PC-9 (cell line): ENCODE measurements at regions not wholly inside any gene's neighbourhood (a gene's known extent, or its start where the extent isn't known, plus 50 kb on each side); places are given as distances from the start of the nearest gene placed in this dataset.

Source experiments
- BruUV-seq: library from RNA; stranded (reverse); fragments of 400-500 nt; replicated peaks from 2 replicates; lab custom pipeline; 2021; lab: Mats Ljungman, UMichigan
- CTCF ChIA-PET: fragments of 300-600 bp; sonication (Branson Sonifier 250); formaldehyde crosslinking; loops from one replicate; lab custom pipeline; 2022; ENCODE audit warnings: antibody characterized with exemption; lab: Charles Lee
- POLR2A ChIA-PET: fragments of 300-600 bp; sonication (Branson Sonifier 250); formaldehyde crosslinking; loops from one replicate; lab custom pipeline; 2022; ENCODE audit warnings: antibody characterized with exemption; ENCODE audit not compliant: unreplicated experiment; lab: Charles Lee
- DNase-seq, 2 experiments: peaks; one replicate each; pipeline versions ENCODE4 v3.0.0 to v3.0.0-alpha.2; 2015 to 2022; ENCODE audit warnings: mixed read lengths in 1 of 2
- H2AFZ ChIP-seq: fragments of 200-600 bp; sonication (generic); 2 replicates; pipeline ENCODE4 v1.8.1; 2017; ENCODE audit warnings: antibody characterized with exemption
- H3F3A ChIP-seq: fragments of 200-600 bp; sonication (generic); 2 replicates; pipeline ENCODE4 v1.8.1; 2017; ENCODE audit warnings: antibody characterized with exemption, mild to moderate bottlenecking, low read depth; ENCODE audit not compliant: insufficient read depth
- H3K27ac ChIP-seq: fragments of 200-600 bp; sonication (generic); 2 replicates; pipeline ENCODE4 v1.6.1; 2016; ENCODE audit warnings: mixed run types
- H3K27me3 ChIP-seq: fragments of 200-600 bp; sonication (generic); 2 replicates; pipeline ENCODE4 v1.6.1; 2016; ENCODE audit warnings: low read depth, mixed run types; ENCODE audit not compliant: insufficient read depth
- H3K36me3 ChIP-seq: fragments of 200-600 bp; sonication (generic); 2 replicates; pipeline ENCODE4 v1.6.1; 2016; ENCODE audit warnings: low read depth, mixed run types
- H3K4me1 ChIP-seq: fragments of 200-600 bp; sonication (generic); replicated peaks from 2 replicates; pipeline ENCODE4 v1.6.1; 2016; ENCODE audit warnings: mixed run types; ENCODE audit not compliant: insufficient read depth
- H3K4me2 ChIP-seq: fragments of 200-600 bp; sonication (generic); 2 replicates; pipeline ENCODE4 v1.6.1; 2017; ENCODE audit warnings: mixed run types
- H3K4me3 ChIP-seq: fragments of 200-600 bp; sonication (generic); 2 replicates; pipeline ENCODE4 v1.6.1; 2016; ENCODE audit warnings: mixed run types
- H3K79me2 ChIP-seq: fragments of 200-600 bp; sonication (generic); 2 replicates; pipeline ENCODE4 v1.6.1; 2017; ENCODE audit warnings: low read depth, mixed run types
- H3K9me2 ChIP-seq: fragments of 200-600 bp; sonication (generic); 2 replicates; pipeline ENCODE4 v1.8.1; 2017; ENCODE audit warnings: mild to moderate bottlenecking; ENCODE audit not compliant: insufficient read depth
- H3K9me3 ChIP-seq: fragments of 200-600 bp; sonication (generic); 2 replicates; pipeline ENCODE4 v1.8.1; 2016; ENCODE audit warnings: low read depth; ENCODE audit not compliant: insufficient read depth
- H4K20me1 ChIP-seq: fragments of 200-600 bp; sonication (generic); 2 replicates; pipeline ENCODE4 v1.8.1; 2017; ENCODE audit not compliant: insufficient read depth
- CTCF ChIP-seq: fragments of 200-600 bp; sonication (generic); conservative IDR thresholded peaks from 2 replicates; pipeline ENCODE4 v1.6.1; 2017; ENCODE audit warnings: mixed run types, antibody characterized with exemption, mild to moderate bottlenecking, moderate library complexity
- EZH2 ChIP-seq: fragments of 200-600 bp; sonication (generic); IDR thresholded peaks from 2 replicates; pipeline ENCODE4 v1.8.0; 2017; ENCODE audit warnings: antibody characterized with exemption, low read depth
- intact Hi-C: fragments of 100-400 bp; cut with micrococcal nuclease; formaldehyde crosslinking; loops from one replicate; pipeline ENCODE4 v1.10.0; 2022; ENCODE audit not compliant: unreplicated experiment

GRCh38 chr3:80889535-80889934 lies 871.9 kb downstream of the GBE1 start:
- no peak for DNase-seq
- CTCF ChIA-PET, result no interaction called here
- no peak overlapping the region for H3K4me3 ChIP-seq

GRCh38 chr3:80870476-80871041 lies 890.9 kb downstream of the GBE1 start:
- H3K4me3 ChIP-seq, result no peak overlapping the region
- POLR2A ChIA-PET, result no interaction called here
- CTCF ChIA-PET, result no interaction called here
- H3K9me3 ChIP-seq, result no peaks in the 10 kb centered on the region
- no peaks in the 10 kb centered on the region for H4K20me1 ChIP-seq
- TF ChIP-seq EZH2 (no peak), CTCF (no peak)
- H3K27ac ChIP-seq, result no peak overlapping the region
- H3K4me2 ChIP-seq, result no peak overlapping the region
- H3K79me2 ChIP-seq, result no peaks in the 10 kb centered on the region
- H3K9me2 ChIP-seq, result no peaks in the 10 kb centered on the region
- intact Hi-C loops, result no loop called here
- no peaks in the 10 kb centered on the region for H3K27me3 ChIP-seq
- no peaks in the 10 kb centered on the region for H3K4me1 ChIP-seq
- no peaks in the 10 kb centered on the region for H3F3A ChIP-seq
- H3K36me3 ChIP-seq, result no peaks in the 10 kb centered on the region
- BruUV-seq, result no TSS peak
- DNase-seq, result no peak
- H2AFZ ChIP-seq, result no peak overlapping the region

More at GRCh38 chr3:80889535-80889934, 871.9 kb downstream of the GBE1 start:
- Histone ChIP-seq H3K36me3 (no peaks in the 10 kb centered on the region), H3K9me2 (no peaks in the 10 kb centered on the region), H2AFZ (no peak overlapping the region), H3F3A (no peaks in the 10 kb centered on the region), H3K79me2 (no peaks in the 10 kb centered on the region), H3K4me1 (no peaks in the 10 kb centered on the region), H4K20me1 (no peaks in the 10 kb centered on the region), H3K4me2 (no peak overlapping the region), H3K27me3 (no peaks in the 10 kb centered on the region), H3K27ac (no peak overlapping the region), H3K9me3 (no peaks in the 10 kb centered on the region; the same call in 1 of the 2 replicates)
- no peak for TF ChIP-seq EZH2
- no peak for TF ChIP-seq CTCF
- POLR2A ChIA-PET, result no interaction called here
- no TSS peak for BruUV-seq
- intact Hi-C loops, result no loop called here

- no TSS peak for BruUV-seq
- no peaks in the 10 kb centered on the region for H3K36me3 ChIP-seq
- intact Hi-C loops, result loop anchor here (1.0 kb wide), 1 partner anchor 122 kb away; no protein-coding TSS in a partner anchor
- no peaks in the 10 kb centered on the region for H3F3A ChIP-seq
- H2AFZ ChIP-seq, result no peak overlapping the region
- H3K79me2 ChIP-seq, result no peaks in the 10 kb centered on the region
- ChIA-PET POLR2A (no interaction called here), CTCF (no interaction called here)
- no peaks in the 10 kb centered on the region for H4K20me1 ChIP-seq
- TF ChIP-seq EZH2, result no peak
- no peak for TF ChIP-seq CTCF
- peak in 1 of 2 experiments; percentile 13 for DNase-seq
- H3K4me3 ChIP-seq, result no peak overlapping the region
- no peak overlapping the region for H3K27ac ChIP-seq
- peaks cover 8% of the 10 kb centered on the region; the same call in 1 of the 2 replicates for H3K4me1 ChIP-seq
- H3K9me3 ChIP-seq, result no peaks in the 10 kb centered on the region
- no peak overlapping the region; the same call in 1 of the 2 replicates for H3K4me2 ChIP-seq
- no peaks in the 10 kb centered on the region for H3K9me2 ChIP-seq
- H3K27me3 ChIP-seq, result no peaks in the 10 kb centered on the region
Observed at GRCh38 chr3:80855482-80855881, 906.0 kb downstream of the GBE1 start.
